K562 (cell line): ENCODE measurements at regions not wholly inside any gene's neighbourhood (a gene's known extent, or its start where the extent isn't known, plus 50 kb on each side); places are given as distances from the start of the nearest gene placed in this dataset.

Experiments
- MGA ChIP-seq: fragments of 450-650 bp; IDR thresholded peaks from 2 replicates; pipeline ENCODE4 v1.6.1; 2016; ENCODE audit warnings: mild to moderate bottlenecking, moderate library complexity
- ZBTB43 ChIP-seq: sonication (generic); formaldehyde crosslinking; IDR thresholded peaks from 2 replicates; pipeline ENCODE4 v1.8.0; 2023; ENCODE audit warnings: mild to moderate bottlenecking, missing genetic modification reagents

GRCh38 chr22:27650572-27650971 lies 151.0 kb downstream of the MN1 start (continued):
- TF ChIP-seq MGA (no peak), ZBTB43 (CRISPR knock-in tag) (no peak)
